Endothelial cell (in vitro differentiated cells): ENCODE measurements at regions not wholly inside any gene's neighbourhood (a gene's known extent, or its start where the extent isn't known, plus 50 kb on each side); places are given as distances from the start of the nearest gene placed in this dataset.

Experiments used
- DNase-seq: peaks from one replicate; pipeline ENCODE4 v3.0.0; 2021; ENCODE audit warnings: low spot score
- H3K27ac Mint-ChIP-seq: one replicate; pipeline ENCODE4 v1.8.0; 2021; ENCODE audit warnings: mixed read lengths, inconsistent platforms; ENCODE audit not compliant: unreplicated experiment
- H3K27me3 Mint-ChIP-seq: one replicate; pipeline ENCODE4 v1.8.0; 2021; ENCODE audit warnings: mild to moderate bottlenecking, moderate library complexity, mixed read lengths, inconsistent platforms; ENCODE audit not compliant: unreplicated experiment
- H3K36me3 Mint-ChIP-seq: one replicate; pipeline ENCODE4 v1.8.0; 2021; ENCODE audit warnings: mild to moderate bottlenecking, low read depth, mixed read lengths, inconsistent platforms; ENCODE audit not compliant: unreplicated experiment
- H3K4me1 Mint-ChIP-seq: one replicate; pipeline ENCODE4 v1.8.0; 2021; ENCODE audit warnings: mild to moderate bottlenecking, mixed read lengths, inconsistent platforms; ENCODE audit not compliant: unreplicated experiment
- H3K4me3 Mint-ChIP-seq: one replicate; pipeline ENCODE4 v1.8.0; 2021; ENCODE audit warnings: mild to moderate bottlenecking, mixed read lengths, inconsistent platforms; ENCODE audit not compliant: unreplicated experiment
- H3K9me3 Mint-ChIP-seq: one replicate; pipeline ENCODE4 v1.8.0; 2021; ENCODE audit warnings: mixed read lengths, inconsistent platforms; ENCODE audit not compliant: unreplicated experiment
- TF ChIP-seq, protein P1 (sequence below): fragments of 200-600 bp; sonication (generic); IDR thresholded peaks from one replicate; pipeline ENCODE4 v1.5.0; 2021; ENCODE audit warnings: antibody characterized with exemption; ENCODE audit not compliant: unreplicated experiment

DNA sequence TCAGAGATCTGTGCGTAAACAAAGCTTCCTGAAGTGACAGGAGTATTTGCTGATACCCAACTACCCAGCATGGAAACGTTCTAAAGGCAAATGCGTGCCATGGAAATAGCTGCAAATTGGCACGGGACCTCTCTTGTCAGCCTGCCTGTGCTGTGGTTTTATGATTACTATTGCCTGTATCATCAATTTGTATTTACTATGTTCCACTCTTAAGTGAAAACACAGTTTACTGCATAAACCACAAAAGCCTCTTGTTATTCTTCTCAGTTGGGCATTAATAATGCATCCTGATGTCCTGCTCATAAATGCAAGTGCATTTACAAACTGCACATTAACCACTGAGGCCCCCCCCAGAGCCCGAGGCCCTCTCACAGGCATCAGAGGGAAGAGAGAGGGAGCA is 196.6 kb upstream of the SLC35G4 start:
- Mint-ChIP-seq H3K27ac (no peak overlapping the region), H3K36me3 (no peaks in the 10 kb centered on the region), H3K27me3 (no peaks in the 10 kb centered on the region), H3K4me3 (no peak overlapping the region), H3K4me1 (no peaks in the 10 kb centered on the region), H3K9me3 (no peaks in the 10 kb centered on the region)
- TF ChIP-seq, protein P1, sequence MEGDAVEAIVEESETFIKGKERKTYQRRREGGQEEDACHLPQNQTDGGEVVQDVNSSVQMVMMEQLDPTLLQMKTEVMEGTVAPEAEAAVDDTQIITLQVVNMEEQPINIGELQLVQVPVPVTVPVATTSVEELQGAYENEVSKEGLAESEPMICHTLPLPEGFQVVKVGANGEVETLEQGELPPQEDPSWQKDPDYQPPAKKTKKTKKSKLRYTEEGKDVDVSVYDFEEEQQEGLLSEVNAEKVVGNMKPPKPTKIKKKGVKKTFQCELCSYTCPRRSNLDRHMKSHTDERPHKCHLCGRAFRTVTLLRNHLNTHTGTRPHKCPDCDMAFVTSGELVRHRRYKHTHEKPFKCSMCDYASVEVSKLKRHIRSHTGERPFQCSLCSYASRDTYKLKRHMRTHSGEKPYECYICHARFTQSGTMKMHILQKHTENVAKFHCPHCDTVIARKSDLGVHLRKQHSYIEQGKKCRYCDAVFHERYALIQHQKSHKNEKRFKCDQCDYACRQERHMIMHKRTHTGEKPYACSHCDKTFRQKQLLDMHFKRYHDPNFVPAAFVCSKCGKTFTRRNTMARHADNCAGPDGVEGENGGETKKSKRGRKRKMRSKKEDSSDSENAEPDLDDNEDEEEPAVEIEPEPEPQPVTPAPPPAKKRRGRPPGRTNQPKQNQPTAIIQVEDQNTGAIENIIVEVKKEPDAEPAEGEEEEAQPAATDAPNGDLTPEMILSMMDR = no peak
- DNase-seq = no peak

DNA sequence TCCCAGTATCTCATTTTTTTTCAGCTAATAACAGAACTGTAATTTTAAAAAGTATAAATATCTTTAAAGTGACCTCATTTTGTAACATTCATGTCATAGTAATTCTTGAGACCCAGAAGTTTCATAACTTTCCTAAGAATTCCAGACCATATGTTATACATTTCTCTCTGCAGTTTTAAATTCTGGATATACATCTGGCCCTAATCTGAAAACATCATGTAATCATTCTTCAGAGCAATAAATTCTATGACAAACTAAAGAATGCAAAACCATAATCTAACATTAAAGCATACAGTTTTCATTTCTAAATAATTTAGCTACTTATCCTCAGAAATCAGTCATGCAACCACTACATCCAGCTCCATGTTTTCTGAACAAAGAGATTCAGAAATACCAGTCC is 198.3 kb upstream of the SLC35G4 start:
- no peaks in the 10 kb centered on the region for H3K36me3 Mint-ChIP-seq

GRCh38 chr18:11408555-11409065 is 200.8 kb upstream of the SLC35G4 start:
- Mint-ChIP-seq H3K27ac (no peak overlapping the region), H3K4me3 (no peak overlapping the region), H3K4me1 (no peaks in the 10 kb centered on the region), H3K36me3 (no peaks in the 10 kb centered on the region), H3K9me3 (no peaks in the 10 kb centered on the region), H3K27me3 (no peaks in the 10 kb centered on the region)
- no peak for DNase-seq
- TF ChIP-seq, protein P1 = no peak

More for the DNA sequence above, 198.3 kb upstream of the SLC35G4 start:
- H3K27me3 Mint-ChIP-seq = no peaks in the 10 kb centered on the region
- TF ChIP-seq, protein P1 = no peak
- DNase-seq = no peak
- no peaks in the 10 kb centered on the region for H3K4me1 Mint-ChIP-seq
- H3K4me3 Mint-ChIP-seq = no peak overlapping the region
- no peaks in the 10 kb centered on the region for H3K9me3 Mint-ChIP-seq
- no peak overlapping the region for H3K27ac Mint-ChIP-seq

DNA sequence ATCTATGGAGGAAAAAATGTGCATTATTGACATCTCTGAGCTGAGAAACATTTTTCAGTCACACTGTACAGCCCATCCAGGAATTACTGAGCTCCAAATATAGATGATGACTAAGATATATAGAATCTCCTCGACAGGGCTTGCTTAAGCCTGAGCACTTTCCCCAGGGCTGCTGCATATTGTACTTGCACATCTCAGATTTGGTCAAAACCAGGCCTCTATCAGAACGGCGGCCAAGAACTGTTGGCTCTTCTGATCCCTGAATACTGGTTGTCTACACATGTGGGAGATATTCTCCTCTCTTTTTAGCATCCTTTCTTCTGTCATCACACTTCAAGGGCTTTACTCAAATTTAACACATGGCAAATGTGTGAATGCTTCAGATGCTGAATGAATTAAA is 201.5 kb upstream of the SLC35G4 start:
- no peak for DNase-seq
- no peaks in the 10 kb centered on the region for H3K27me3 Mint-ChIP-seq

DNA sequence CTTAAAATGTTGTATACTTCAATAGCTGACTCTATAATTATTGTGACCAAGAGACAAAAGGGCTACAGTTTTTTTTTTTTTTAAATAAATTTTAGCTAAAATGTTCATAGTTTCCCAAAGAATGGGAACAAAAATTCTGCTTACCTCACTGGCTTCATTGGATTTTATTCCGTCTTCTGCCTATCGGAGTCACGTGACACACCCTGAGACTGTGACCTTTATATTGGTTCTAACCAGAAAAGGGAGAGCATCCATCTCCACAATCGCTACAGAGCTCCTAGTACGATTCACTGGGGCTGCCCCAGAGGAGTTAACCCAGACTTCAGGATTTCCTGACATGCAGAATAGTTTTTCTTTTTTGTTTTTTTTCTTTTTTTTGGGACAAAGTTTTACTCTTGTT is 203.6 kb upstream of the SLC35G4 start:
- TF ChIP-seq, protein P1 = no peak
- Mint-ChIP-seq H3K27ac (no peak overlapping the region), H3K27me3 (no peaks in the 10 kb centered on the region), H3K9me3 (no peaks in the 10 kb centered on the region), H3K36me3 (no peaks in the 10 kb centered on the region), H3K4me3 (no peak overlapping the region), H3K4me1 (no peaks in the 10 kb centered on the region)
- DNase-seq = no peak

More for the DNA sequence above, 201.5 kb upstream of the SLC35G4 start:
- no peaks in the 10 kb centered on the region for H3K36me3 Mint-ChIP-seq
- no peak overlapping the region for H3K4me3 Mint-ChIP-seq
- H3K27ac Mint-ChIP-seq = no peak overlapping the region
- H3K9me3 Mint-ChIP-seq = no peaks in the 10 kb centered on the region
- no peaks in the 10 kb centered on the region for H3K4me1 Mint-ChIP-seq
- TF ChIP-seq, protein P1 = no peak
